Fibroblast of mammary gland (primary cell): ENCODE measurements at regions not wholly inside any gene's neighbourhood (a gene's known extent, or its start where the extent isn't known, plus 50 kb on each side); places are given as distances from the start of the nearest gene placed in this dataset.

Experiments used
- DNase-seq: peaks from one replicate; pipeline ENCODE4 v3.0.0-alpha.2; 2010; ENCODE audit warnings: low read depth
- H3K4me3 ChIP-seq: 2 replicates; pipeline ENCODE4 v1.5.1; 2011; ENCODE audit warnings: low read depth, mild to moderate bottlenecking, low read length, moderate library complexity; ENCODE audit not compliant: control insufficient read depth
- CTCF ChIP-seq: conservative IDR thresholded peaks from 2 replicates; pipeline ENCODE4 v1.5.1; 2011; ENCODE audit warnings: low read depth, low read length, inconsistent platforms; ENCODE audit not compliant: control insufficient read depth, insufficient read depth

- no peak for TF ChIP-seq CTCF
- no peak overlapping the region for H3K4me3 ChIP-seq
- no peak for DNase-seq
These were observed 411.9 kb upstream of the MARCKS start for GRCh38 chr6:113445201-113445600.

GRCh38 chr6:113447088-113447831 is 409.9 kb upstream of the MARCKS start:
- peak; percentile 94 for DNase-seq
- H3K4me3 ChIP-seq, result no peak overlapping the region
- no peak for TF ChIP-seq CTCF

GRCh38 chr6:113449051-113449450 is 408.1 kb upstream of the MARCKS start:
- no peak for TF ChIP-seq CTCF
- peak; percentile 68 for DNase-seq
- H3K4me3 ChIP-seq, result no peak overlapping the region

GRCh38 chr6:113450061-113450465 is 407.1 kb upstream of the MARCKS start:
- TF ChIP-seq CTCF, result no peak
- no peak overlapping the region for H3K4me3 ChIP-seq
- DNase-seq, result no peak

- H3K4me3 ChIP-seq, result no peak overlapping the region
- TF ChIP-seq CTCF, result no peak
- no peak for DNase-seq
These were observed 406.1 kb upstream of the MARCKS start for GRCh38 chr6:113451049-113451448.

GRCh38 chr6:113457198-113457597 is 399.9 kb upstream of the MARCKS start:
- peak; percentile 54 for DNase-seq
- no peak overlapping the region for H3K4me3 ChIP-seq
- TF ChIP-seq CTCF, result no peak
